OCI-LY1 (cell line): ENCODE measurements at regions not wholly inside any gene's neighbourhood (a gene's known extent, or its start where the extent isn't known, plus 50 kb on each side); places are given as distances from the start of the nearest gene placed in this dataset.

Experiments
- H2AFZ ChIP-seq: fragments of 200-600 bp; sonication (generic), shearing (Covaris generic); 2 replicates; pipeline ENCODE4 v1.6.0; 2014; ENCODE audit warnings: antibody characterized with exemption, mild to moderate bottlenecking, low read length
- H3F3A ChIP-seq: fragments of 200-600 bp; sonication (generic), shearing (Covaris generic); 2 replicates; pipeline ENCODE4 v1.6.0; 2014; ENCODE audit warnings: mild to moderate bottlenecking, antibody characterized with exemption, low read length, moderate library complexity; ENCODE audit not compliant: insufficient read depth
- H3K27ac ChIP-seq: fragments of 200-600 bp; sonication (generic); 2 replicates; pipeline ENCODE4 v1.5.1; 2014; ENCODE audit warnings: low read length, mixed run types, mild to moderate bottlenecking, low read depth; ENCODE audit not compliant: poor library complexity, severe bottlenecking
- H3K27me3 ChIP-seq: fragments of 200-600 bp; sonication (generic); 2 replicates; pipeline ENCODE4 v1.6.0; 2014; ENCODE audit warnings: antibody characterized with exemption, mild to moderate bottlenecking, low read length, moderate library complexity; ENCODE audit not compliant: insufficient read depth
- H3K36me3 ChIP-seq: fragments of 200-600 bp; sonication (generic); 2 replicates; pipeline ENCODE4 v1.6.1; 2014; ENCODE audit warnings: mild to moderate bottlenecking, antibody characterized with exemption, low read length, moderate library complexity, mixed read lengths; ENCODE audit not compliant: insufficient read depth
- H3K4me1 ChIP-seq: fragments of 200-600 bp; sonication (generic); 2 replicates; pipeline ENCODE4 v1.5.1; 2014; ENCODE audit warnings: mild to moderate bottlenecking, low read length, moderate library complexity; ENCODE audit not compliant: insufficient read depth, severe bottlenecking
- H3K4me2 ChIP-seq: fragments of 200-600 bp; sonication (generic), shearing (Covaris generic); 2 replicates; pipeline ENCODE4 v1.6.1; 2014; ENCODE audit warnings: low read length
- H3K4me3 ChIP-seq: fragments of 200-600 bp; sonication (generic); 2 replicates; pipeline ENCODE4 v1.5.1; 2014; ENCODE audit warnings: low read length, low read depth, mild to moderate bottlenecking, mixed read lengths; ENCODE audit not compliant: poor library complexity, severe bottlenecking
- H3K79me2 ChIP-seq: fragments of 200-600 bp; shearing (Covaris generic); 2 replicates; pipeline ENCODE4 v1.6.1; 2016; ENCODE audit warnings: mixed run types, low read length, mixed read lengths; ENCODE audit not compliant: insufficient read depth
- H3K9ac ChIP-seq: fragments of 200-600 bp; sonication (generic), shearing (Covaris generic); 2 replicates; pipeline ENCODE4 v1.6.1; 2014; ENCODE audit warnings: mild to moderate bottlenecking, low read length, mixed read lengths
- H3K9me2 ChIP-seq: fragments of 200-600 bp; sonication (generic), shearing (Covaris generic); 2 replicates; pipeline ENCODE4 v1.6.1; 2014; ENCODE audit warnings: low read depth, mild to moderate bottlenecking, low read length, mixed read lengths
- H3K9me3 ChIP-seq: fragments of 200-600 bp; shearing (Covaris generic); 2 replicates; pipeline ENCODE4 v1.6.1; 2014; ENCODE audit warnings: low read length, mixed read lengths
- H4K20me1 ChIP-seq: fragments of 200-600 bp; sonication (generic), shearing (Covaris generic); 2 replicates; pipeline ENCODE4 v1.6.0; 2016; ENCODE audit warnings: mild to moderate bottlenecking, low read length; ENCODE audit not compliant: insufficient read depth
- EZH2 ChIP-seq: fragments of 200-600 bp; sonication (generic), shearing (Covaris generic); IDR thresholded peaks from 2 replicates; pipeline ENCODE4 v1.8.0; 2017; ENCODE audit warnings: borderline replicate concordance, mixed run types, mild to moderate bottlenecking, antibody characterized with exemption, low read length, moderate library complexity, mixed read lengths
- TF ChIP-seq, protein P1 (sequence below): fragments of 200-600 bp; sonication (generic), shearing (Covaris generic); IDR thresholded peaks from 2 replicates; pipeline ENCODE4 v1.5.1; 2017; ENCODE audit warnings: mild to moderate bottlenecking, antibody characterized with exemption, low read length, moderate library complexity, mixed read lengths

- Histone ChIP-seq H2AFZ (no peak overlapping the region), H3K4me3 (no peak overlapping the region), H3K27me3 (no peaks in the 10 kb centered on the region), H3K4me1 (peaks cover 3% of the 10 kb centered on the region), H3K36me3 (no peaks in the 10 kb centered on the region), H3K4me2 (no peak overlapping the region), H3K9me2 (no peaks in the 10 kb centered on the region), H3K79me2 (no peaks in the 10 kb centered on the region), H4K20me1 (no peaks in the 10 kb centered on the region), H3K27ac (no peak overlapping the region), H3F3A (no peaks in the 10 kb centered on the region), H3K9me3 (no peaks in the 10 kb centered on the region), H3K9ac (no peak overlapping the region)
- TF ChIP-seq, protein P1, sequence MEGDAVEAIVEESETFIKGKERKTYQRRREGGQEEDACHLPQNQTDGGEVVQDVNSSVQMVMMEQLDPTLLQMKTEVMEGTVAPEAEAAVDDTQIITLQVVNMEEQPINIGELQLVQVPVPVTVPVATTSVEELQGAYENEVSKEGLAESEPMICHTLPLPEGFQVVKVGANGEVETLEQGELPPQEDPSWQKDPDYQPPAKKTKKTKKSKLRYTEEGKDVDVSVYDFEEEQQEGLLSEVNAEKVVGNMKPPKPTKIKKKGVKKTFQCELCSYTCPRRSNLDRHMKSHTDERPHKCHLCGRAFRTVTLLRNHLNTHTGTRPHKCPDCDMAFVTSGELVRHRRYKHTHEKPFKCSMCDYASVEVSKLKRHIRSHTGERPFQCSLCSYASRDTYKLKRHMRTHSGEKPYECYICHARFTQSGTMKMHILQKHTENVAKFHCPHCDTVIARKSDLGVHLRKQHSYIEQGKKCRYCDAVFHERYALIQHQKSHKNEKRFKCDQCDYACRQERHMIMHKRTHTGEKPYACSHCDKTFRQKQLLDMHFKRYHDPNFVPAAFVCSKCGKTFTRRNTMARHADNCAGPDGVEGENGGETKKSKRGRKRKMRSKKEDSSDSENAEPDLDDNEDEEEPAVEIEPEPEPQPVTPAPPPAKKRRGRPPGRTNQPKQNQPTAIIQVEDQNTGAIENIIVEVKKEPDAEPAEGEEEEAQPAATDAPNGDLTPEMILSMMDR: no peak
- no peak for TF ChIP-seq EZH2
Measured at GRCh38 chr18:64800151-64800550, 651.3 kb upstream of the LINC00305 start.

DNA sequence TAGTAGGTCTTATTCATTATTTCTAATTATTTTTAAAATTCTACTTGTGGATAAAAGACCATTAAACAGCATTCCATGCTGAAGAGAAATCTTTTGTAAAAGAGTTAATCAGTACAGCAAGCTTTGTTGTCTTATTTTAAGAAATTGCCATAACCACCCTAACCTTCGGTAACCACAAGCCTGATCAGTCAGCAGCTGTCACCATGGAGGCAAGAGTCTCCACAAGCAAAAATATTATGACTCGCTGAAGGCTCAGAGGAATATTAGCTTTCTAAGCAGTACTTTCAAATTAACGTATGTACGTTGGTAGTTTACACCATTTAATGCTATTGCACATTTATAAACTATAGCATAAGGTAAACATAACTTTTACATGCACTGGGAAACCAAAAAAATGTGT lies 650.5 kb upstream of the LINC00305 start:
- Histone ChIP-seq H3K9me3 (no peaks in the 10 kb centered on the region), H3K27ac (no peak overlapping the region), H3F3A (no peaks in the 10 kb centered on the region), H3K4me1 (peaks cover 3% of the 10 kb centered on the region), H3K4me3 (no peak overlapping the region), H3K36me3 (no peaks in the 10 kb centered on the region), H2AFZ (no peak overlapping the region), H3K9ac (no peak overlapping the region), H3K79me2 (no peaks in the 10 kb centered on the region), H3K9me2 (no peaks in the 10 kb centered on the region), H4K20me1 (no peaks in the 10 kb centered on the region), H3K4me2 (no peak overlapping the region), H3K27me3 (no peaks in the 10 kb centered on the region)
- TF ChIP-seq EZH2: no peak
- TF ChIP-seq, protein P1: no peak

DNA sequence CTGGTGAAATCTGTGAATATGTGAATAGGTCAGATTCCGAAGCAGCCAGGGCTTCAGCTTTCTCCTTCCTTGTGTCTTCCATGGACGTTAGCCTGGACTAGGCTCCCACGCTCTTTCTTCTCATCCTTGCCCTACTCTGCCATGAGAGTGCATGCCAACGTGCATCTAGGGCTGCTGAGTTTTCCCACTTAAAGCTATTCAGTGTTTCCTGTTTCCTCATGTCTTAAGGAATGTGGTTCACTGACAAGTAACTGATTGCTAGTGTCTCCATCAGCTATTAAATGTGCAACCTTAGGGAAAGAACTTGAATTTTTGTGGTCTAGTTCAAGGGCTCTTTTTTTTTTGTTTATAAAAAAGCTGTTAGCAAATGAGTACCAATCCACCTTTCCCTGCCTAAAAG lies 642.3 kb upstream of the LINC00305 start:
- H2AFZ ChIP-seq: no peak overlapping the region
- H3K9me3 ChIP-seq: no peaks in the 10 kb centered on the region
- no peak overlapping the region for H3K27ac ChIP-seq
- H3K36me3 ChIP-seq: no peaks in the 10 kb centered on the region
- H3K4me1 ChIP-seq: no peaks in the 10 kb centered on the region
- TF ChIP-seq EZH2: no peak
- TF ChIP-seq, protein P1: no peak
- no peaks in the 10 kb centered on the region for H4K20me1 ChIP-seq
- no peaks in the 10 kb centered on the region for H3K79me2 ChIP-seq
- no peaks in the 10 kb centered on the region for H3K9me2 ChIP-seq
- no peak overlapping the region for H3K4me3 ChIP-seq
- H3F3A ChIP-seq: no peaks in the 10 kb centered on the region
- no peak overlapping the region for H3K9ac ChIP-seq
- no peak overlapping the region for H3K4me2 ChIP-seq
- no peaks in the 10 kb centered on the region for H3K27me3 ChIP-seq
